ENCODE measurements at regions not wholly inside any gene's neighbourhood (a gene's known extent, or its start where the extent isn't known, plus 50 kb on each side); places are given as distances from the start of the nearest gene placed in this dataset.

DNA sequence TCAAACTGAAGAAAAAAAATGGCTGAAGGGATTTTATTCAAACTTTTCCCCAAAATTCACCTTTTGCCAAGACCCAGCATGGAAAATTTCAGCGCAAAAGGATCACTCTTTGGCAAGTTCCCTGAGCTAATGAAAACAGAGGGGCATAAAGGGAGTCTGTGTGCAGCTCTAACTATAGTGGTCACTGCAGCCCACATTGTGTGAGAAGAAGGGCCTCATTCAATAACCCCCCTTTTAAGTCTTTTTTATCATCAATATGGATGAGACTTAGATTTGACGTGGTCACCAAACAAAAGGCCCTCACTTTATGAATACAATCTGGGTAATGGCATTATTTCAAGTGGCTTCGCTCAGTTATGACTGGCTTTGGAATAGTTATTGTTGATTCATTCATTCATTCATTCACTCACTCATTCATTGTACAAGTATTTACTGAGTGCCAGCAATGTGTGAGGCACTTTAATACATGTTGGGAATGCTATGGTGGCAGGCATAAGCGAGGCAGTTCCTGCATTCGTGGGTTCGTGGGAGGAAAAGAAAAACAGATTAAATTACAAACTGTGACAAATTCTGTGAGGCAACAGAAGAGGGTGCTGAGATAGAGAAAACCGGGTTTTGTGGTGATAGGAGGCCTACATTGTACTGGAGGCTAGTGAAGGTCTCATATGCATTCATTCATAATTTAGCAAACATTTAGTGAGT, 145.7 kb upstream of the KLF4 start:
- Histone ChIP-seq H2AK5ac (ENCODE audit: low read depth, low read length) (no peak overlapping the region), H2BK20ac (ENCODE audit: low read depth, low read length) (peak overlapping the region; percentile 29), H3K9me3 (ENCODE audit: control insufficient read depth, insufficient read depth, low read length) (no peaks in the 10 kb centered on the region), H3K27me3 (ENCODE audit: control insufficient read depth, insufficient read depth, low read length) (no peaks in the 10 kb centered on the region), H2AFZ (replicated peaks; ENCODE audit: low read length, poor library complexity) (no peak overlapping the region), H4K5ac (ENCODE audit: low read depth, low read length) (no peak overlapping the region), H3K79me1 (ENCODE audit: low read depth in 1 of 2, low read length in 2 of 2) (no peaks in the 10 kb centered on the region), H3K23ac (ENCODE audit: low read depth, low read length) (no peak overlapping the region), H3K18ac (ENCODE audit: low read depth, low read length) (no peak overlapping the region), H4K20me1 (ENCODE audit: insufficient read depth, low read length) (no peaks in the 10 kb centered on the region), H3K4me3 (ENCODE audit: insufficient read depth, low read depth, low read length) (no peak overlapping the region), H3K4ac (ENCODE audit: low read depth, low read length) (peak overlapping the region; percentile 38), H2BK120ac (ENCODE audit: low read depth, low read length) (peak overlapping the region; percentile 49; the same call in 1 of the 2 replicates), H2AK9ac (replicated peaks; ENCODE audit: low read depth, low read length, poor library complexity) (no peak overlapping the region), H3K9me1 (ENCODE audit: insufficient read depth, low read length) (peaks cover 14% of the 10 kb centered on the region; the same call in 1 of the 2 replicates), H3K36me3 (ENCODE audit: control insufficient read depth, insufficient read depth, low read length) (no peaks in the 10 kb centered on the region), H2BK15ac (ENCODE audit: low read depth, low read length) (0 out of 3 replicates have a peak overlapping the region, but pooled peaks have one; percentile 39), H2BK5ac (ENCODE audit: low read depth, low read length, poor library complexity, severe bottlenecking) (no peak overlapping the region), H3K4me1 (ENCODE audit: control insufficient read depth, insufficient read depth, low read length) (peaks cover 10% of the 10 kb centered on the region), H4K91ac (ENCODE audit: insufficient read depth, low read depth, low read length) (no peak overlapping the region), H3K4me2 (ENCODE audit: low read depth, low read length) (no peak overlapping the region), H4K8ac (ENCODE audit: low read depth in 2 of 2, low read length in 2 of 2) (no peak overlapping the region), H3K56ac (ENCODE audit: extremely low read depth, insufficient read depth, low read length) (no peak overlapping the region), H3K14ac (replicated peaks; ENCODE audit: low read depth, low read length) (no peak overlapping the region), H3K9ac (ENCODE audit: low read depth, low read length) (no peak overlapping the region), H3K27ac (ENCODE audit: insufficient read depth, low read length) (no peak overlapping the region)
- dilution Hi-C loops (cut with HindIII; ENCODE audit: low sequenced_read_pairs, unreplicated experiment) = no loop called here
- POLR2A ChIA-PET (ENCODE audit: unreplicated experiment) = no interaction called here
- ATAC-seq (ENCODE audit: low read depth) = no peak
- in situ Hi-C loops (cut with MboI; ENCODE audit: low sequenced_read_pairs) = loop anchor here (10.0 kb wide), 1 partner anchor 640 kb away; no protein-coding TSS in a partner anchor
- WGBS, 2 experiments (ENCODE audit: extremely low coverage in 2 of 2, insufficient read length in 1 of 2) = 35% methylated on average over 3 of the region's 7 CpGs; no CpG with 5 or more reads in 1 of the 2 experiments
- TF ChIP-seq CEBPB (IDR thresholded peaks at IDR 0.05; ENCODE audit: low read depth, low read length) = peak; percentile 50; the same call in 1 of the 2 replicates
- no peak for TF ChIP-seq MAFK (IDR thresholded peaks at IDR 0.05; ENCODE audit: low read depth, low read length)
- intact Hi-C loops (cut with micrococcal nuclease) = loop anchor here (5.0 kb wide), 4 partner anchors 72 to 917 kb away; no protein-coding TSS in a partner anchor
- CTCF ChIA-PET = interaction anchor here (0.6 kb wide), 1 partner anchor 203 kb away, joined by 3 read pairs; no protein-coding TSS in a partner anchor
- no TSS peak for BruUV-seq (replicated peaks)
- DNase-seq = peak; percentile 43
